AG04450 (cell line): ENCODE measurements at regions not wholly inside any gene's neighbourhood (a gene's known extent, or its start where the extent isn't known, plus 50 kb on each side); places are given as distances from the start of the nearest gene placed in this dataset.

ENCODE experiments used
- CTCF ChIA-PET: fragments of 300-600, 350-600 bp; formaldehyde crosslinking; extraction: SDS; loops from one replicate; lab custom pipeline; 2022; ENCODE audit warnings: antibody characterized with exemption, inconsistent platforms; lab: Charles Lee
- POLR2A ChIA-PET: fragments of 350-600 bp; formaldehyde crosslinking; extraction: SDS; loops from one replicate; lab custom pipeline; 2021; ENCODE audit warnings: antibody characterized with exemption, inconsistent platforms; lab: Yijun Ruan, JAX
- DNase-seq: peaks from one replicate; pipeline ENCODE4 v3.0.0-alpha.2; 2011; ENCODE audit warnings: low read depth, low spot score
- H3K27ac ChIP-seq: one replicate; pipeline ENCODE4 v1.5.1; 2012; ENCODE audit warnings: low read depth, low read length, control low read depth
- H3K27me3 ChIP-seq: one replicate; pipeline ENCODE4 v1.6.0; 2012; ENCODE audit warnings: low read length; ENCODE audit not compliant: control insufficient read depth, insufficient read depth
- H3K4me3 ChIP-seq: 2 replicates; pipeline ENCODE4 v1.5.1; 2011; ENCODE audit warnings: mild to moderate bottlenecking, low read depth, low read length, control low read depth
- H3K9me3 ChIP-seq: 2 replicates; pipeline ENCODE4 v1.5.1; 2012; ENCODE audit warnings: low read length; ENCODE audit not compliant: control insufficient read depth, insufficient read depth
- CTCF ChIP-seq: IDR thresholded peaks from 2 replicates; pipeline ENCODE4 v1.5.1; 2011; ENCODE audit warnings: low read depth, low read length, control low read depth, inconsistent platforms

- TF ChIP-seq CTCF = no peak
- H3K27ac ChIP-seq = no peak overlapping the region
- peaks cover 3% of the 10 kb centered on the region; the same call in 1 of the 2 replicates for H3K9me3 ChIP-seq
- ChIA-PET CTCF (interaction anchor here (1.1 to 2.4 kb wide), 6 partner anchors 8 to 277 kb away, joined by 3 to 15 read pairs (median 5); no protein-coding TSS in a partner anchor), POLR2A (interaction anchor here (0.5 kb wide), 1 partner anchor 235 kb away, joined by 3 read pairs; no protein-coding TSS in a partner anchor)
- H3K27me3 ChIP-seq = peaks cover 82% of the 10 kb centered on the region
- DNase-seq = peak; percentile 23
- peak overlapping the region; percentile 48 for H3K4me3 ChIP-seq
Measured at GRCh38 chr11:43574949-43575912, 105.3 kb upstream of the HSD17B12 start.

- POLR2A ChIA-PET = no interaction called here
- H3K27ac ChIP-seq = no peak overlapping the region
- CTCF ChIA-PET = interaction anchor here (0.9 to 2.4 kb wide), 4 partner anchors 9 to 276 kb away, joined by 3 to 15 read pairs (median 7); no protein-coding TSS in a partner anchor
- no peak for TF ChIP-seq CTCF
- peak overlapping the region; percentile 48 for H3K4me3 ChIP-seq
- DNase-seq = no peak
- peaks cover 83% of the 10 kb centered on the region for H3K27me3 ChIP-seq
- peaks cover 3% of the 10 kb centered on the region; the same call in 1 of the 2 replicates for H3K9me3 ChIP-seq
Measured at GRCh38 chr11:43575913-43576310, 104.6 kb upstream of the HSD17B12 start.

- ChIA-PET CTCF (interaction anchor here (0.9 to 2.4 kb wide), 4 partner anchors 9 to 276 kb away, joined by 3 to 15 read pairs (median 7); no protein-coding TSS in a partner anchor), POLR2A (no interaction called here)
- H3K4me3 ChIP-seq = peak overlapping the region; percentile 48
- H3K27me3 ChIP-seq = peaks cover 84% of the 10 kb centered on the region
- no peak for DNase-seq
- TF ChIP-seq CTCF = no peak
- peaks cover 3% of the 10 kb centered on the region; the same call in 1 of the 2 replicates for H3K9me3 ChIP-seq
- no peak overlapping the region for H3K27ac ChIP-seq
Measured at GRCh38 chr11:43576320-43576802, 104.2 kb upstream of the HSD17B12 start.

- Histone ChIP-seq H3K27me3 (peaks cover 85% of the 10 kb centered on the region), H3K9me3 (peaks cover 3% of the 10 kb centered on the region; the same call in 1 of the 2 replicates), H3K27ac (no peak overlapping the region), H3K4me3 (no peak overlapping the region; the same call in 1 of the 2 replicates)
- DNase-seq = no peak
- peak; percentile 43 for TF ChIP-seq CTCF
- POLR2A ChIA-PET = no interaction called here
- CTCF ChIA-PET = interaction anchor here (0.9 to 2.4 kb wide), 5 partner anchors 9 to 275 kb away, joined by 3 to 15 read pairs (median 4); no protein-coding TSS in a partner anchor
Measured at GRCh38 chr11:43576803-43577521, 103.6 kb upstream of the HSD17B12 start.
